ENCODE measurements at regions not wholly inside any gene's neighbourhood (a gene's known extent, or its start where the extent isn't known, plus 50 kb on each side); places are given as distances from the start of the nearest gene placed in this dataset.

- DNase-seq (ENCODE audit: extremely low read depth, insufficient read length): no peak
- peaks cover 2% of the 10 kb centered on the region; the same call in 1 of the 2 replicates for H3K27me3 ChIP-seq (replicated peaks; ENCODE audit: control insufficient read depth, insufficient read depth, low read length)
- TF ChIP-seq CTCF (IDR thresholded peaks at IDR 0.05; ENCODE audit: insufficient read depth, low read length, poor library complexity, severe bottlenecking): no peak
- no peaks in the 10 kb centered on the region for H3K36me3 ChIP-seq (ENCODE audit: control insufficient read depth, insufficient read depth, low read length)
- H3K4me3 ChIP-seq (replicated peaks; ENCODE audit: low read depth, low read length): no peak overlapping the region
Observed at GRCh38 chr6:132995009-132995408, 180.6 kb downstream of the RPS12 start.

- no peak for DNase-seq (ENCODE audit: extremely low read depth, insufficient read length)
- no peaks in the 10 kb centered on the region for H3K36me3 ChIP-seq (ENCODE audit: control insufficient read depth, insufficient read depth, low read length)
- no peak for TF ChIP-seq CTCF (IDR thresholded peaks at IDR 0.05; ENCODE audit: insufficient read depth, low read length, poor library complexity, severe bottlenecking)
- H3K4me3 ChIP-seq (replicated peaks; ENCODE audit: low read depth, low read length): no peak overlapping the region
- H3K27me3 ChIP-seq (replicated peaks; ENCODE audit: control insufficient read depth, insufficient read depth, low read length): peaks cover 2% of the 10 kb centered on the region; the same call in 1 of the 2 replicates
Observed at GRCh38 chr6:132995432-132995831, 181.1 kb downstream of the RPS12 start.

GRCh38 chr6:132998418-132998817 is 184.0 kb downstream of the RPS12 start:
- peaks cover 2% of the 10 kb centered on the region; the same call in 1 of the 2 replicates for H3K27me3 ChIP-seq (replicated peaks; ENCODE audit: control insufficient read depth, insufficient read depth, low read length)
- DNase-seq (ENCODE audit: extremely low read depth, insufficient read length): no peak
- H3K4me3 ChIP-seq (replicated peaks; ENCODE audit: low read depth, low read length): no peak overlapping the region
- TF ChIP-seq CTCF (IDR thresholded peaks at IDR 0.05; ENCODE audit: insufficient read depth, low read length, poor library complexity, severe bottlenecking): no peak
- H3K36me3 ChIP-seq (ENCODE audit: control insufficient read depth, insufficient read depth, low read length): no peaks in the 10 kb centered on the region

- Histone ChIP-seq H3K36me3 (ENCODE audit: control insufficient read depth, insufficient read depth, low read length) (no peaks in the 10 kb centered on the region), H3K4me3 (replicated peaks; ENCODE audit: low read depth, low read length) (no peak overlapping the region), H3K27me3 (replicated peaks; ENCODE audit: control insufficient read depth, insufficient read depth, low read length) (peaks cover 2% of the 10 kb centered on the region; the same call in 1 of the 2 replicates)
- DNase-seq (ENCODE audit: extremely low read depth, insufficient read length): no peak
- TF ChIP-seq CTCF (IDR thresholded peaks at IDR 0.05; ENCODE audit: insufficient read depth, low read length, poor library complexity, severe bottlenecking): no peak
Observed at GRCh38 chr6:133001040-133001565, 186.7 kb downstream of the RPS12 start.

GRCh38 chr6:133004304-133004884 is 190.0 kb downstream of the RPS12 start:
- no peak for TF ChIP-seq CTCF (IDR thresholded peaks at IDR 0.05; ENCODE audit: insufficient read depth, low read length, poor library complexity, severe bottlenecking)
- no peaks in the 10 kb centered on the region for H3K27me3 ChIP-seq (replicated peaks; ENCODE audit: control insufficient read depth, insufficient read depth, low read length)
- no peak overlapping the region for H3K4me3 ChIP-seq (replicated peaks; ENCODE audit: low read depth, low read length)
- no peaks in the 10 kb centered on the region for H3K36me3 ChIP-seq (ENCODE audit: control insufficient read depth, insufficient read depth, low read length)
- DNase-seq (ENCODE audit: extremely low read depth, insufficient read length): no peak
